Mesothelial cell of epicardium (in vitro differentiated cells): ENCODE measurements at regions not wholly inside any gene's neighbourhood (a gene's known extent, or its start where the extent isn't known, plus 50 kb on each side); places are given as distances from the start of the nearest gene placed in this dataset.

ENCODE experiments used
- DNase-seq, 2 experiments: peaks; one replicate each; pipeline ENCODE4 v3.0.0; 2021; ENCODE audit warnings: low spot score in 2 of 2; ENCODE audit not compliant: unreplicated experiment in 2 of 2
- H3K27ac Mint-ChIP-seq: 2 replicates; pipeline ENCODE4 v1.8.0; 2021; ENCODE audit warnings: mixed read lengths
- H3K27me3 Mint-ChIP-seq: 2 replicates; pipeline ENCODE4 v1.8.0; 2021; ENCODE audit warnings: low read depth, mixed read lengths
- H3K36me3 Mint-ChIP-seq: 2 replicates; pipeline ENCODE4 v1.8.0; 2021; ENCODE audit warnings: mixed read lengths
- H3K4me1 Mint-ChIP-seq: 2 replicates; pipeline ENCODE4 v1.8.0; 2021; ENCODE audit warnings: mixed read lengths
- H3K4me3 Mint-ChIP-seq: 2 replicates; pipeline ENCODE4 v1.8.0; 2021; ENCODE audit warnings: mild to moderate bottlenecking, moderate library complexity, mixed read lengths
- H3K9me3 Mint-ChIP-seq: 2 replicates; pipeline ENCODE4 v1.8.0; 2021; ENCODE audit warnings: mixed read lengths
- TF ChIP-seq, protein P1 (sequence below): fragments of 200-600 bp; sonication (generic); IDR thresholded peaks from one replicate; pipeline ENCODE4 v1.5.0; 2021; ENCODE audit warnings: antibody characterized with exemption; ENCODE audit not compliant: unreplicated experiment

DNA sequence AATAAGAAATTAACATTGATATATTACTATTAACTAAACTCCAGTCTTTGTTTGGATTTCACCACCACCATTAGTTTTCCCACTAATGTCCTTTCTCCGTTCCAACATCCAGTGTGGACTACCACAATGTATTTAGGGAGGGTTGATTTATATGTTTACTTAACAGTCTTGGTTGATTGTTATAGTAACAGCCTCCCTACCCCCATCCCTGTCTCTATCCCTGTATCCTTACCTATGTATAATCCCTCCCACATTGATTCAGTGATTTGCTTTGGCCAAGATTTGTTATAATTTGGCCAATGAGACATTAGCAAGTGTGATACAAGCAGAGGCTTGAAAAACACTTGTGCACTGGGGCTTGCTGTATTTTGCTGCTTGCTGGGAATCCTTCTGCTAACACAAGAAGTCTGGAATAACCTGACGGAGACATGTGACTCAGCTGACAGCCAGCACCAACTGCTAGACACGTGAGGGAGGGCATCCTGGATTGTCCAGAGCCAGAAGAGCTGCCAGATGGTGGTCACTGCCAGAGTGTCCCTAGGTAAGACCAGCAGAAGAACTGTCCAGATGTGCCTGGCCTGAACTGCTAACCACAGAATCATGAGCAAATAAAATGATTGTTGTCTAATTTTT, 51.2 kb upstream of the TCF7 start:
- H3K9me3 Mint-ChIP-seq = no peaks in the 10 kb centered on the region
- H3K4me3 Mint-ChIP-seq = no peak overlapping the region
- H3K4me1 Mint-ChIP-seq = peaks cover 3% of the 10 kb centered on the region
- DNase-seq = no peak
- no peaks in the 10 kb centered on the region for H3K27me3 Mint-ChIP-seq
- TF ChIP-seq, protein P1, sequence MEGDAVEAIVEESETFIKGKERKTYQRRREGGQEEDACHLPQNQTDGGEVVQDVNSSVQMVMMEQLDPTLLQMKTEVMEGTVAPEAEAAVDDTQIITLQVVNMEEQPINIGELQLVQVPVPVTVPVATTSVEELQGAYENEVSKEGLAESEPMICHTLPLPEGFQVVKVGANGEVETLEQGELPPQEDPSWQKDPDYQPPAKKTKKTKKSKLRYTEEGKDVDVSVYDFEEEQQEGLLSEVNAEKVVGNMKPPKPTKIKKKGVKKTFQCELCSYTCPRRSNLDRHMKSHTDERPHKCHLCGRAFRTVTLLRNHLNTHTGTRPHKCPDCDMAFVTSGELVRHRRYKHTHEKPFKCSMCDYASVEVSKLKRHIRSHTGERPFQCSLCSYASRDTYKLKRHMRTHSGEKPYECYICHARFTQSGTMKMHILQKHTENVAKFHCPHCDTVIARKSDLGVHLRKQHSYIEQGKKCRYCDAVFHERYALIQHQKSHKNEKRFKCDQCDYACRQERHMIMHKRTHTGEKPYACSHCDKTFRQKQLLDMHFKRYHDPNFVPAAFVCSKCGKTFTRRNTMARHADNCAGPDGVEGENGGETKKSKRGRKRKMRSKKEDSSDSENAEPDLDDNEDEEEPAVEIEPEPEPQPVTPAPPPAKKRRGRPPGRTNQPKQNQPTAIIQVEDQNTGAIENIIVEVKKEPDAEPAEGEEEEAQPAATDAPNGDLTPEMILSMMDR = no peak
- H3K36me3 Mint-ChIP-seq = no peaks in the 10 kb centered on the region
- H3K27ac Mint-ChIP-seq = no peak overlapping the region

GRCh38 chr5:134059758-134060495, 54.6 kb upstream of the TCF7 start:
- Mint-ChIP-seq H3K36me3 (no peaks in the 10 kb centered on the region), H3K4me1 (no peaks in the 10 kb centered on the region), H3K4me3 (no peak overlapping the region), H3K27ac (no peak overlapping the region), H3K27me3 (peaks cover 2% of the 10 kb centered on the region), H3K9me3 (no peaks in the 10 kb centered on the region)
- TF ChIP-seq, protein P1 = no peak
- DNase-seq = no peak

- no peaks in the 10 kb centered on the region for H3K9me3 Mint-ChIP-seq
- peaks cover 5% of the 10 kb centered on the region for H3K27me3 Mint-ChIP-seq
- no peak overlapping the region for H3K4me3 Mint-ChIP-seq
- H3K36me3 Mint-ChIP-seq = no peaks in the 10 kb centered on the region
- H3K27ac Mint-ChIP-seq = peak overlapping the region; percentile 18
- TF ChIP-seq, protein P1 = no peak
- DNase-seq = no peak
- H3K4me1 Mint-ChIP-seq = peaks cover 9% of the 10 kb centered on the region
Observed at GRCh38 chr5:134055015-134055414, 50.2 kb upstream of the VDAC1 start.
